Fibroblast of the aortic adventitia (primary cell): ENCODE measurements at regions not wholly inside any gene's neighbourhood (a gene's known extent, or its start where the extent isn't known, plus 50 kb on each side); places are given as distances from the start of the nearest gene placed in this dataset.
A peak's percentile ranks its signal among the peaks of the same experiment; 100 is the strongest.

Experiments used
- DNase-seq: peaks from one replicate; pipeline ENCODE4 v3.0.0-alpha.2; 2010; ENCODE audit warnings: low read depth
- H3K4me3 ChIP-seq: 2 replicates; pipeline ENCODE4 v1.5.1; 2011; ENCODE audit warnings: low read depth, mild to moderate bottlenecking, control low read depth, low read length, moderate library complexity
- TF ChIP-seq, protein P1 (sequence below): IDR thresholded peaks from 2 replicates; pipeline ENCODE4 v1.5.1; 2011; ENCODE audit warnings: mild to moderate bottlenecking, low read length, control low read depth, inconsistent platforms; ENCODE audit not compliant: insufficient read depth

DNA sequence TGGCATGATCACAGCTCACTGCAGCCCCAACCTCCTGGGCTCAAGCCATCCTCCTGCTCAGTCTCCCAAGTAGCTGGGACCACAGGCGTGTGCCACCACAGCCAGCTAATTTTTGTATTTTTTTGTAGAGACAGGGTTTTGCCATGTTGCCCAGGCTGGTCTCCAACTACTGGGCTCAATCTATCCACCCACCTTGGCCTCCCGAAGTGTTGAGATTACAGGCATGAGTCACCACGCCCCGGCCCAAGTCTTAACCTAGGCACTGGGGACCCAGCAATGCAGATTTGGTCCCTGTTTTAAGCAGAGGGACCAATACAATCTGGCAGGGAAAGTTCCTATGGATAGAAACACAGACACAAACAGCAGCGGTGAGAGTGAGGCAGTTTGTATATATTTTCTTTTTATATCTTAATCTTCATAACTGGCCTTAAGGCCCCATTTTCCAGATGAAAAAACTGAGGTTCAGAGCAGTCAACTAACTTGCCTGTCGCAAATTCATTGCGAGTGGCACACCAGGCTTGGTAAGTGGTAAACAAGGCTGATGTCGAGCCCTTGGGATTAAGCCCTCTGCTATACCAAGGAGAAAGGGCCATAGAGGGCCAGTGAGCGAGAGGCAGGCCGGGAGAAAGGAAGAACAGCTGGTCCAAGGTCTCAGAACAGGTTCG is 77.8 kb upstream of the TINAGL1 start:
- TF ChIP-seq, protein P1, sequence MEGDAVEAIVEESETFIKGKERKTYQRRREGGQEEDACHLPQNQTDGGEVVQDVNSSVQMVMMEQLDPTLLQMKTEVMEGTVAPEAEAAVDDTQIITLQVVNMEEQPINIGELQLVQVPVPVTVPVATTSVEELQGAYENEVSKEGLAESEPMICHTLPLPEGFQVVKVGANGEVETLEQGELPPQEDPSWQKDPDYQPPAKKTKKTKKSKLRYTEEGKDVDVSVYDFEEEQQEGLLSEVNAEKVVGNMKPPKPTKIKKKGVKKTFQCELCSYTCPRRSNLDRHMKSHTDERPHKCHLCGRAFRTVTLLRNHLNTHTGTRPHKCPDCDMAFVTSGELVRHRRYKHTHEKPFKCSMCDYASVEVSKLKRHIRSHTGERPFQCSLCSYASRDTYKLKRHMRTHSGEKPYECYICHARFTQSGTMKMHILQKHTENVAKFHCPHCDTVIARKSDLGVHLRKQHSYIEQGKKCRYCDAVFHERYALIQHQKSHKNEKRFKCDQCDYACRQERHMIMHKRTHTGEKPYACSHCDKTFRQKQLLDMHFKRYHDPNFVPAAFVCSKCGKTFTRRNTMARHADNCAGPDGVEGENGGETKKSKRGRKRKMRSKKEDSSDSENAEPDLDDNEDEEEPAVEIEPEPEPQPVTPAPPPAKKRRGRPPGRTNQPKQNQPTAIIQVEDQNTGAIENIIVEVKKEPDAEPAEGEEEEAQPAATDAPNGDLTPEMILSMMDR: no peak
- no peak overlapping the region for H3K4me3 ChIP-seq
- no peak for DNase-seq

DNA sequence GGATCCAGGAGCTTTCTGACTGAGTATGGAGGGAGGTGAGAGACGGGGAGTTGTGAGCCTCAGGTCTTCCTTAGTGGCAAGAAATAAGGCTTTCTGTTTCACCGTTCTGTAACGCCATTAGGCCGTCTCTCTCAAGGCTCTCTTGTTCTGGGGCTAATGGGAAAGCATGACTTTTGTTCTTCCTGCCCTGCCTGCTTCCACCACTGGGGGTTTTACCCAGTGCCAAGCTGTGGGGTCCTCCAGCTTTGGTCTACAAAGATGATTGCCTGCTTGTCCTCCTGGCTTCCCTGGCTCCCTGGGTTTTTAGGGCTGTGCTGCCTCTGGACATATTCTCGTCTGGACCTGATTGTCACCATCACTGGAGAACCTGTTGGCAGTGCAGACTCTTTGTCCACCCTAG is 74.8 kb upstream of the TINAGL1 start:
- TF ChIP-seq, protein P1: peak; percentile 13
- H3K4me3 ChIP-seq: no peak overlapping the region
- no peak for DNase-seq

DNA sequence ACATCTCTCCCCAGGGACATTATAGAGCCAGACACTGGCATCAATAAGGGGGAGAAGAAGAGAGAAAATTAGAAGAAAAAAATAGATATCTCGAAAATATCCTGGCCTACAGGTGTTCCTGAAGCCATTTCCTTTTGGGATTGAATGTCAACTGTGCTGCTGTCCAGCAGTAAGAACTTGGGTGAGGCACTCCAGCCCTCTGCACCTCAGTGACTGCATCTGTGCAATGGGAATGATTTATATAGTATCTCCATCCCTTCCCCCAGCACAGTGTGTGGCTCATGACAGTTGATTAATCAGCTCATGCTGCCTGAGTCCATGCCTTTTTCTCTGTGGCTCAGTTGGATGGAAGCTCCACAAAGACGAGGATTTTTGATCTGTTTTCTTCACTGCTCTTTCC is 74.1 kb upstream of the TINAGL1 start:
- TF ChIP-seq, protein P1: no peak
- H3K4me3 ChIP-seq: no peak overlapping the region
- DNase-seq: no peak

DNA sequence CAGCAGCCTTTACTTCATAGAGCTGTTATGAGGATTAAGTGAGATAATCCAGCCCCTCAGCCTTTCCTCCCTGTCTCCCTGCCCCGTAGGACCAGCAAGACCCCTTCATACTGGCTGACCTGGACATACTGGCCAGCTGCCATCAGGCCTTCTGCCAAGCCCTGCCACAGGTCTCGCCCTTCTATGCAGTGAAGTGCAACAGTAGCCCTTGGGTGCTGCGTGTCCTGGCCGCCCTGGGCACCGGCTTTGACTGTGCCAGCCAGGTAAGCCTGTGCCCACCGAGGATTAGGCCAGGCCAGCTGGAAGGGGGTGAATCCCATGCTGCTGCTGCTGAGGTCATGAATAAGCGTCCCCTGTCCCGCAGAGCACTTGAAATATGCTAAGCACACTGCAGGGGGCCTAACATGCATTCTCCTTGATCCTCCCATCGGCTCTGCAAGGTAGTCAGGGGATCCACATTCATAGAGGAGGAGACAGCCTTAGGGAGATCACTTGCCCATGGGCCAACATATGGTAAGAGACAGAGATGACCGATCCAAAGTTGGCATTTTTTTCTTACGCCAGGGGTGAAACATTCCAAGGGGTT is 73.3 kb upstream of the TINAGL1 start:
- no peak for DNase-seq
- H3K4me3 ChIP-seq: no peak overlapping the region
- TF ChIP-seq, protein P1: no peak

DNA sequence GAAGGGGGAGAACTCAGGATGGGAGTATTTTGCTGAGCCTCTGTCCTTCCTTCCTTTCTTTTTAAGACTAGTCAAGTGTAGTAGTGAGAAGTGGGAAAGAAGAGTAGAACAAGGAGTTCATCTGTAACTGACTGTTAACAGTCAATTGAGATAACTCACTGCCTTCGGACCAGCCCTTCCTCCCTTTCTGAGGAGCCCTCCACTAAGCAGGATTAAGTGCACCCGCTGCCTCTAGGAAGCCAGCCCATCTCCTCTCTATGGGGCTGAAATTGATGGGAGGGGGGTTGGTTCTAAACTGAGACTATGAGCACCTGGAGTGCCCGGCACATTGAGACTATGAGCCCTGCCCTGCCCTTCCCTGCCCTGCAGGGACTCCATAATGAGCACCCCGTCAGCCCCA is 72.7 kb upstream of the TINAGL1 start:
- TF ChIP-seq, protein P1: no peak
- no peak for DNase-seq
- H3K4me3 ChIP-seq: no peak overlapping the region

DNA sequence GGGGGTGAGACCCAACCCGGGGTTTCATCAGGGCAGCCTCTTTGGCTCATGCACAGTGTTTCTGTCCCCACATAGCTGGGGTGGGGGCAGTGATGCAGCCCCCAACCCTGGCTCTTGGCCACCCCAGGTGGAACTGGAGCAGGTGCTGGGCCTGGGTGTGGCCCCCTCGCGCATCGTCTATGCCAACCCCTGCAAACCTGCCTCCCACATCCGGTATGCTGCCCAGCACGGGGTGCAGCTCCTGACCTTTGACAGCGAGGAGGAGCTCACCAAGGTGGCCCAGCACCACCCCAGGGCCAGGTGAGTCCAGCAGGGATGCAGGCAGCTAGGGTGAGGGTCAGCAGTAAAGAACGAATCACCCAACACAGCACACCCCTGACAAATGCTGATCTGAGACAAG is 72.3 kb upstream of the TINAGL1 start:
- no peak for DNase-seq
- H3K4me3 ChIP-seq: no peak overlapping the region
- TF ChIP-seq, protein P1: no peak
